Keratinocyte (primary cell): ENCODE measurements at regions not wholly inside any gene's neighbourhood (a gene's known extent, or its start where the extent isn't known, plus 50 kb on each side); places are given as distances from the start of the nearest gene placed in this dataset.
A peak's percentile ranks its signal among the peaks of the same experiment; 100 is the strongest.

Experiments used
- DNase-seq: peaks from one replicate; pipeline ENCODE4 v3.0.0-alpha.2; 2011; ENCODE audit warnings: low read depth, missing footprints, low spot score
- FAIRE-seq: peaks from 2 replicates; lab custom pipeline; 2011; peaks lifted over from hg19 to GRCh38; lab: Jason Lieb, UNC
- H2AFZ ChIP-seq: 2 replicates; pipeline ENCODE4 v1.6.0; 2012; ENCODE audit warnings: low read length, control low read depth, inconsistent platforms; ENCODE audit not compliant: control insufficient read depth
- H3K27ac ChIP-seq: 2 replicates; pipeline ENCODE4 v1.5.1; 2011; ENCODE audit warnings: low read length; ENCODE audit not compliant: control insufficient read depth, insufficient read depth
- H3K27me3 ChIP-seq: 3 replicates; pipeline ENCODE4 v1.6.0; 2011; ENCODE audit warnings: low read length; ENCODE audit not compliant: control insufficient read depth, insufficient read depth; ENCODE audit errors: extremely low read depth
- H3K36me3 ChIP-seq, 2 experiments: 2 replicates in 1 of 2; 3 replicates in 1 of 2; pipeline ENCODE4 v1.5.1; 2011; ENCODE audit warnings: low read length in 2 of 2, mild to moderate bottlenecking in 1 of 2; ENCODE audit not compliant: control insufficient read depth in 2 of 2, insufficient read depth in 2 of 2; ENCODE audit errors: extremely low read depth in 1 of 2
- H3K4me1 ChIP-seq: 3 replicates; pipeline ENCODE4 v1.5.1; 2011; ENCODE audit warnings: low read length; ENCODE audit not compliant: control insufficient read depth, insufficient read depth; ENCODE audit errors: extremely low read depth
- H3K4me2 ChIP-seq: 3 replicates; pipeline ENCODE4 v1.6.0; 2011; ENCODE audit warnings: low read depth, low read length; ENCODE audit not compliant: control insufficient read depth, insufficient read depth; ENCODE audit errors: extremely low read depth
- H3K4me3 ChIP-seq, 3 experiments: fragments of 200-600 bp in 1 of 3; sonication (generic) in 1 of 3; 2 replicates in 2 of 3; 3 replicates in 1 of 3; pipeline ENCODE4 v1.5.1; 2011 to 2016; ENCODE audit warnings: low read length in 3 of 3, mild to moderate bottlenecking in 3 of 3, control low read depth in 2 of 3, inconsistent platforms in 1 of 3, low read depth in 1 of 3, mixed read lengths in 1 of 3, mixed run types in 1 of 3, moderate library complexity in 1 of 3; ENCODE audit not compliant: control insufficient read depth in 2 of 3, insufficient read depth in 2 of 3; ENCODE audit errors: extremely low read depth in 1 of 3
- H3K79me2 ChIP-seq: 2 replicates; pipeline ENCODE4 v1.6.0; 2012; ENCODE audit warnings: low read length; ENCODE audit not compliant: control insufficient read depth, insufficient read depth
- H3K9ac ChIP-seq: 3 replicates; pipeline ENCODE4 v1.6.0; 2011; ENCODE audit warnings: low read length; ENCODE audit not compliant: control insufficient read depth, insufficient read depth; ENCODE audit errors: extremely low read depth
- H3K9me1 ChIP-seq: 3 replicates; pipeline ENCODE4 v1.6.0; 2011; ENCODE audit warnings: low read length; ENCODE audit not compliant: control insufficient read depth, insufficient read depth; ENCODE audit errors: extremely low read depth
- H3K9me3 ChIP-seq: 2 replicates; pipeline ENCODE4 v1.5.1; 2012; ENCODE audit warnings: low read depth, low read length; ENCODE audit not compliant: control insufficient read depth
- H4K20me1 ChIP-seq: 3 replicates; pipeline ENCODE4 v1.6.0; 2011; ENCODE audit warnings: low read length; ENCODE audit not compliant: control insufficient read depth, insufficient read depth; ENCODE audit errors: extremely low read depth
- EZH2 ChIP-seq: IDR thresholded peaks from one replicate; pipeline ENCODE4 v1.6.1; 2012; ENCODE audit warnings: inconsistent platforms, mild to moderate bottlenecking, low read length, moderate library complexity
- dilution Hi-C: fragments of 300-500 bp; cut with MboI; formaldehyde crosslinking; loops from one replicate; pipeline ENCODE4 v1.7.0; 2020; ENCODE audit warnings: low sequenced_read_pairs; ENCODE audit not compliant: extremely low pct_ligation_motif_present
- TF ChIP-seq, protein P1 (sequence below), 3 experiments: IDR thresholded peaks in 1 of 3; conservative IDR thresholded peaks in 1 of 3; optimal IDR thresholded peaks in 1 of 3; 2 replicates in 2 of 3; 3 replicates in 1 of 3; pipeline versions ENCODE3 to v1.5.1; 2011; ENCODE audit warnings: low read length in 3 of 3, mild to moderate bottlenecking in 3 of 3, moderate library complexity in 2 of 3, control low read depth in 1 of 3, inconsistent platforms in 1 of 3; ENCODE audit not compliant: insufficient read depth in 2 of 3; ENCODE audit errors: extremely low read depth in 1 of 3

GRCh38 chr18:27600245-27600644 lies 415.1 kb upstream of the CHST9 start:
- no peak for FAIRE-seq
- dilution Hi-C loops, result no loop called here
- H3K4me2 ChIP-seq, result no peak overlapping the region
- no peaks in the 10 kb centered on the region for H3K9me3 ChIP-seq
- no peak overlapping the region for H3K9ac ChIP-seq
- no peak for DNase-seq
- no peaks in the 10 kb centered on the region for H4K20me1 ChIP-seq
- H3K27ac ChIP-seq, result no peak overlapping the region
- H3K79me2 ChIP-seq, result no peaks in the 10 kb centered on the region
- no peaks in the 10 kb centered on the region for H3K4me1 ChIP-seq
- H3K36me3 ChIP-seq, result no peaks in the 10 kb centered on the region
- H3K9me1 ChIP-seq, result no peaks in the 10 kb centered on the region
- H2AFZ ChIP-seq, result no peak overlapping the region
- no peaks in the 10 kb centered on the region for H3K27me3 ChIP-seq
- H3K4me3 ChIP-seq, result no peak overlapping the region
- no peak for TF ChIP-seq EZH2
- TF ChIP-seq, protein P1, sequence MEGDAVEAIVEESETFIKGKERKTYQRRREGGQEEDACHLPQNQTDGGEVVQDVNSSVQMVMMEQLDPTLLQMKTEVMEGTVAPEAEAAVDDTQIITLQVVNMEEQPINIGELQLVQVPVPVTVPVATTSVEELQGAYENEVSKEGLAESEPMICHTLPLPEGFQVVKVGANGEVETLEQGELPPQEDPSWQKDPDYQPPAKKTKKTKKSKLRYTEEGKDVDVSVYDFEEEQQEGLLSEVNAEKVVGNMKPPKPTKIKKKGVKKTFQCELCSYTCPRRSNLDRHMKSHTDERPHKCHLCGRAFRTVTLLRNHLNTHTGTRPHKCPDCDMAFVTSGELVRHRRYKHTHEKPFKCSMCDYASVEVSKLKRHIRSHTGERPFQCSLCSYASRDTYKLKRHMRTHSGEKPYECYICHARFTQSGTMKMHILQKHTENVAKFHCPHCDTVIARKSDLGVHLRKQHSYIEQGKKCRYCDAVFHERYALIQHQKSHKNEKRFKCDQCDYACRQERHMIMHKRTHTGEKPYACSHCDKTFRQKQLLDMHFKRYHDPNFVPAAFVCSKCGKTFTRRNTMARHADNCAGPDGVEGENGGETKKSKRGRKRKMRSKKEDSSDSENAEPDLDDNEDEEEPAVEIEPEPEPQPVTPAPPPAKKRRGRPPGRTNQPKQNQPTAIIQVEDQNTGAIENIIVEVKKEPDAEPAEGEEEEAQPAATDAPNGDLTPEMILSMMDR (optimal IDR thresholded peaks at IDR 0.05 in 1 of 3, IDR thresholded peaks at IDR 0.05 in 1 of 3, conservative IDR thresholded peaks at IDR 0.05 in 1 of 3; ENCODE audit: extremely low read depth in 1 of 3, insufficient read depth in 2 of 3, low read length in 3 of 3), result no peak

GRCh38 chr18:27599202-27599829 lies 414.2 kb upstream of the CHST9 start:
- DNase-seq (no peak), FAIRE-seq (peak; percentile 59)
- dilution Hi-C loops, result no loop called here
- Histone ChIP-seq H3K9ac (no peak overlapping the region), H3K9me1 (no peaks in the 10 kb centered on the region), H3K27ac (no peak overlapping the region), H3K4me3 (no peak overlapping the region), H3K79me2 (no peaks in the 10 kb centered on the region), H4K20me1 (no peaks in the 10 kb centered on the region), H3K4me2 (no peak overlapping the region), H3K27me3 (no peaks in the 10 kb centered on the region), H3K36me3 (no peaks in the 10 kb centered on the region), H3K4me1 (no peaks in the 10 kb centered on the region), H3K9me3 (no peaks in the 10 kb centered on the region), H2AFZ (no peak overlapping the region)
- TF ChIP-seq EZH2, result no peak
- TF ChIP-seq, protein P1 (optimal IDR thresholded peaks at IDR 0.05 in 1 of 3, IDR thresholded peaks at IDR 0.05 in 1 of 3, conservative IDR thresholded peaks at IDR 0.05 in 1 of 3; ENCODE audit: extremely low read depth in 1 of 3, insufficient read depth in 2 of 3, low read length in 3 of 3), result peak; percentile 89 to 95 (median 91)
